Right ventricle myocardium inferior (tissue), 1 donor: ENCODE measurements at regions not wholly inside any gene's neighbourhood (a gene's known extent, or its start where the extent isn't known, plus 50 kb on each side); places are given as distances from the start of the nearest gene placed in this dataset.

Experiments
- ATAC-seq: fragments of 200-7000 bp; cut with Tn5 transposase; one replicate; pipeline ENCODE4 v1.9.1; 2020; ENCODE audit warnings: mild to moderate bottlenecking, moderate library complexity
- DNase-seq: peaks from one replicate; pipeline ENCODE4 v3.0.0; 2021; ENCODE audit errors: missing footprints
- intact Hi-C: fragments of 100-400 bp; cut with DNase I; formaldehyde crosslinking; loops from one replicate; pipeline ENCODE4 v1.11.0; 2022
- donor health status: DM: no; HTN: yes; CAD: no; lungs with severe emphysema.

DNA sequence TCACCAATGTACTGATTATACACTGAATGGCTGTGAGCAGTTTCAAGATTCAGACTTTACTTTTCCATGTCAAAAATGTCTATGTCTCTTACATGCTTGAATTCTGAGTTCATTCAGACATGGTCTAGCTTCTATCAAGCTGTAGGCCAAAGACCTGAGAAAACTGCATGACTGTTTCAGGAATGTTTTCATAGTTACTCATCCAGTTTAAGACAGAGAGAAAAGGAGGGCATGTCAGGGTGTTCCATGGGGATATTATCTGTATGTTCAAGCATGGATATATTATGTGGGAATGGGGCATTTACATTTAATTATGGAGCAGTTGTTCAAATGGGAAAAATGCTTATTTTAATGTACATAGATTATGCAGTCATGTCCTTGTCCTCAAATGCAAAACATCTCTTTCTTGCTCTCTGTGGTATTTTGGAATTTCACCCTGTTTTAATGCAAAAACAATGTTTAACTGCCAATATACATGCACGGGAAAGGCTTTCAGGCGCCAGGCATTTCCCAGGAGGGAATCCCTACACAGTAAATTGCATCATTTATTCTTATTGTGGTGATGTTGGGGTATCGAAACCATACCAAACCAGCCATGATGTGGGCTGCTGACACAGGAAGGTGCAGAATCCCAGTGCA lies 429.1 kb upstream of the INTU start:
- ATAC-seq, result no peak
- DNase-seq, result no peak
- intact Hi-C loops, result no loop called here

DNA sequence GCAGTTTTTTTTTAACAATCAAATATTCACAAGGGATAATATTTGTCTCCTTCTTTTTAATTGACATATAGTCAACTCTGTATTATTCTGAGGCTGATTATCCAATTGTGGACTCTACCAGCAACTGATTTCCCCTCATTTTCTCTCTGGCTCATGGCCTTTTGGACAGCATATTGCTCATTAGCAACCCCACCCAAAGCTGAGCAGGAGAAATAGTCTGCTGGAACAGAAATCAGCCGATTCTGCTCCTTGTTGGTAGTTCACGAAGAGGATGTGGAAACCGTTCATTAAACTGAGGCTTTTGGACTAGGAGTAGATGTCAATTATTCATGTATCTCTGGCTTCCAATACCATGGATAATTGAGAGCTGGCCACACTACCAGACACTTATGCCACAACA lies 428.4 kb upstream of the INTU start:
- no peak for ATAC-seq
- DNase-seq, result no peak
- intact Hi-C loops, result no loop called here

DNA sequence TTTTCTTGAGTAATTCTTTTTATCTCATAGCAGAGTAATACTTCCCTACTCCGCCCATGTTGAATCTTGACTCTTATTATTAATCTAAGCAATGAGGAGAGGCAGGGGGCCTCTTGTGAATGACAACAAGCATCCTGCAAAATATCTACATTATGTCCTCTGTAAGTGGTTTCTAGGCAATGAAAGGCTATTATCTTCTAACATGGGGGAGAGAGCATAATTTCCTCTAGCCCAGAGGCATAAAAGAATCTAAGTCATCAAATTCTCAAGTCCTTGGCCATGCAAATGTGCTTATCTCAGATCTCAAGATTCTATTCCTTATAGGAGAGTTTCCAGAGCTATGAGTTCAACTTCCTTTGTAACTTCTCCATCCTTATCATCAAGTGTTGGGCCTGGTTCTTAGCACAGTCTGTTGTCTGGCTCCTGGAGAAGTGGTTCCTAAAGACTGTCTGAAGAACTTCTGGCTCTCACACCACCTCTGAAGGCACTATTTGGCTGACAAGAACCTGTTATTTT lies 423.1 kb upstream of the INTU start:
- no peak for ATAC-seq
- no peak for DNase-seq
- intact Hi-C loops, result no loop called here

DNA sequence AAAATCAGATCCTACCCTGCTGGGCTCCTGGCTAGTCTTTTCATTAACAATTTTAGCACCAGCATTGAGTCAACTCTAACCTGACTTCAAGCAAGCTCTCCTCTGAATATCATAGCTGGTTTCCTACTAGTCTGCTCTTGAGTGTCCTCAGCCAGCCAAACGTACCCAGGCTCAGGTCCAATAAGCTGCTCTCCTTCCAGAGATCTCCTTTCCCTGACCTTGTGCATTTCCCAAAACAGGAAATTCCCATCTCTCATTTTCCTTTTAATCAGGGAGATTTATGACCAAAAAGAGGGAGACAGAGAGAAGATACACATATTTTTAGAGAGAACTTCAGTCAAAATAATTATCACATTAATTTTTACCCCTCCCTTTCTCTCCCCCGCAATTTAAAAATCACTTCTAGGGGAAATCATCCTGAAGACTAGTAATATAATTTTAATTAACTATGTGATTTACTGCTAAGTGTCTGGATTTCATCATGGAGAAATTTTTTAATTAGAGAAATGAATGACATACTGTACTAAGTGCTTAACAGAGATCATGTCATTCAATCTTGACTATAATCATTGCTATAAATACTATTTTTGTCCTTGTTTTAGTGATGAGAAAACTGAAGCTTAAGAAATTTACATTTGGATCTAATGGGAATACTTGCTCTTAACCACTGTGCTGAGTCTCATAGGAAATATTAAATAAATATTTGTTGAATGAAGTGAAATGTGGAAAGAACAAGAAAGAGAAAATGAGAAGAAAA lies 421.7 kb upstream of the INTU start:
- intact Hi-C loops, result no loop called here
- DNase-seq (no peak), ATAC-seq (peak; percentile 78)

DNA sequence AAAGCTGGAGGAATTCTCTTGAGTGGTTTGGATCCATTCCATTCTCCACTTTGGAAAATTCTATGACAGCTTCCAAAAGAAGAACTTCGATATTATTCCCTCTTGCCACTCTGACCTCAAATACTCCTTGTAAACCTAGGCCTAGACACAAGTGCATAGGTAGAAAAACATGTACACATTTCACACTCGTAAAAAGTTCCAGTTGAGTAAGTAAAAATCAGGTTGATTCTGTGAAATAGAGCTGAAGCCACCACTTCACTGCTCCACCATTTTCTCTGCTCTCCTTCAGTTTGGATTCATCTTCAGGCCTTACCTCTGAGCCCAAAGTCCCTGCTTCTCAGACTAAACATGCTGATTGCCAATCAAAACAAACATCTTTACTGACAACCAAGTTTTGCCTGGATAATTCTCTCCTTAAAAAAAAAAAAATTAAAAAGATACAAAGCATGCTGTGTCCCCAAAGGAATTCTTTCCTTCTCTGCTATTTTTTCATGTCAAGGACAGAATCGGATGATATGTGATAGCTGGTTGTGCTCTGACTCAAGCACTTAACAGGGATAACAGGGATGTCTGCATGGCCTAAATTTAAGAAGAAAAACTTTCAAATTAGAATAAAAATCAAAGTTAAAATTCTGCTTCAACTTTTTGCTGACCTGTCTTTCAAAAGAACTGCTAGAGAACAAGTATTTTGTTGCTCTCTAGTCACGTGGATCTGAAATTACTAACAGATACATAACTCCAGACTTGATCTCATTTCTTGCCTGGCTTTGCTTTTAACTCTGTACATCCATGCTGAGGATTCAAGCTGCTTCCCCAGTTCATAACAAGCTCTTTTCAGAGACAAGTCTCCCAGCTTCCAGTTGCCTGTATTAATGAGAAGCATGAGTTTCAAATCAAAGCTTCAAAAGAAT lies 420.9 kb upstream of the INTU start:
- no peak for ATAC-seq
- intact Hi-C loops, result no loop called here
- DNase-seq, result no peak

DNA sequence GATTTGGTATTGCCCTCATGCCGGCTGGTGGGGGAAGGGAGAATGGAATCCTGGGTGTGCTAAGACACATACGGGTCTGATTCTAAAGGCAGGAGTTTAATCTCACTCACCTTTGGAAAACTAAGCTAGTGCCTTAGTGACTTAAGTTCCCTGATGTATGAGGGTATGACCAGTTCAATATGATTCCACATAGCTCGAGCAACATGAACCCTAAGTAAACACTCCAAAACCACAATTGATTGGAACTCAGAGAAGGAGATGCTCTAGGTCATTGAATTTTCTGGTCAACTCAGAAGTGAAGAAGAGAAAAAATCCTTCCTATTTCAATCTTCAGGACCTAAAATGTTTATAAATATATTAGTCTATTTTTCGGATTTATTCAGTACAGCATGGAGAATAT lies 420.1 kb upstream of the INTU start:
- intact Hi-C loops, result no loop called here
- DNase-seq (no peak), ATAC-seq (no peak)

DNA sequence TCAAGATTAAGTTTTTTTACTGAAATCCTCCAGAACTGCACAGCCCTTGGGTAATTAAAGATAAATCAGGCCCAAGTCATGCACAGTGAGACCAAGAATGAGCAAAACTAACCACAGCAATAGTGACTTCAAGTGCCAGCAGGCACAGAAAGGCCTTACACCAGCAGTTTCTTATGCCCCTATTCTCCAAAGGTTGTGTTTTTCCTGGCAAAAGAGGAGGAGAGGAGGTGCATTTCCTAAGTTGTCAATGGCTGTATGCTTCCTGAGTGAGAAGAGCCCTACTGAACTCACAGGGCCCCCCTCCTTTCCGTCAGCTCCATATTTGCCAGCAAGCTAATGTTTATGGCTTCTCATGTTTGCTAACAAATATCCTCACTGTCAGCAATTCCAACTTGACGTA lies 418.7 kb upstream of the INTU start:
- DNase-seq, result no peak

DNA sequence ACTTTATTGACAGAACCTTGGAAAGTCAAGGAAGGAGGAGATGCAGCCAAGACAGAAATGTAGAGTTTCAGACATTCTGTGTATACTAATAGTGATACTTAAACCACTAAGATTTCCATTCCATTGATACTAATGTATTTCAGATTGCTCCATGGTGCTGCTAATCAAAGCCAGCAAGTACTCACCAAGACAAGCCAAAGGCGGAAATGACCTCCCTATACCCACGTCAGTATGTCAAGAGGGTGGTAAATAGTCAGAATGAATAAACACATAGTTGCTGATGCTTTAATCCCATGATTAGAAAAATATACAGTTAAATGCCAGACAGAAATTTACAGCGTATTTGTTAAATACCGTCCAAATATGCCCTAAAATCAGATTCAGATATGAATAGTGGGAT lies 417.8 kb upstream of the INTU start:
- intact Hi-C loops, result no loop called here
- no peak for ATAC-seq
- DNase-seq, result no peak

More for the DNA sequence above, 418.7 kb upstream of the INTU start:
- intact Hi-C loops, result no loop called here
- peak; percentile 90 for ATAC-seq

DNA sequence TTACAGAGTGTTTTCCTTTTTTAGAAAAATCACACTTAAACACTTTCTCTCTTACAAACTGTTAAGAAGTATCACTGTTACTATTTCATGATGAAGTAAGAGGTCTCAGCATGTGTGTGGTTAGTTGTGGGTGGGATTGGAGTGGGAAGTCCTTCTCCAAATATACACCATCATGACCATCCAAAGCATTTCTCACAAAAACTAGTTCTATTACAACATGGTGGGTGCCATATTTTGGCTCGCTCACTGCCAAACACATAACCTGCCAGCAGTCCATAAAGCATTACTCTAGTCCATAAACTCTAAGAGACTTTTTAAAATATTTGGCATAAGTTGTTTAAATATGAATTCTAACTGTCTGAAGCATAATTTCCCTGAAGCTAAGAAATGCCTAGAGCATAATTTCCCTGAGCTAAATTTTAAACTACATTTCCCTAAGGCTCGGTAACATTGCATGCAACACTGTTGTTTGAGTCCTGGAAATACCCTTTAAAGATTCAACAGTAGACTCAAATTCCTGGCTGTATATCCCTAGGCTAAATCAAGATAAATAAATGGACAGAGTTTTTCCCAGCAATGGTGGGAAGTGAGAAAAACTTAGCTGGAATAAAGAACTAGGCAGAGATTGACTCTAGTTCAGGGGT lies 415.0 kb upstream of the INTU start:
- intact Hi-C loops, result no loop called here
- DNase-seq (no peak), ATAC-seq (no peak)

DNA sequence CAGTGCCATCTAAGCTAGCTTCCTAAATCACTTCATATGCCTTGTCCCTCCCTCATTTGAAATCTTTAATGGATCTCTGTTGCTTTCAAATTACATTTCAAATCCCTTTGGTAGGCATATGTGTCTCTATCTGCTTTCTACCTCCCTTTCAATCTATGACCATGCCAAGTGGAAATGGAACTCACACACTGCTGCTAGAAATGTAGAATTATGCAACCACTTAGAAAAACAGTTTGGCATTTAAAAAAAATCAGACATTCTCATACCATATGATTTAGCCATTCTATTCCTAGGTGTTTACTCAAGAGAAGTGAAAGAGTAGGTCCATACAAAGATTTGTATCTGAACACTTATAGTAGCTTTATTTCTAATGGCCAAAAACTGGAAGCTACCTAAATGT lies 413.5 kb upstream of the INTU start:
- DNase-seq (no peak), ATAC-seq (no peak)
- intact Hi-C loops, result no loop called here

DNA sequence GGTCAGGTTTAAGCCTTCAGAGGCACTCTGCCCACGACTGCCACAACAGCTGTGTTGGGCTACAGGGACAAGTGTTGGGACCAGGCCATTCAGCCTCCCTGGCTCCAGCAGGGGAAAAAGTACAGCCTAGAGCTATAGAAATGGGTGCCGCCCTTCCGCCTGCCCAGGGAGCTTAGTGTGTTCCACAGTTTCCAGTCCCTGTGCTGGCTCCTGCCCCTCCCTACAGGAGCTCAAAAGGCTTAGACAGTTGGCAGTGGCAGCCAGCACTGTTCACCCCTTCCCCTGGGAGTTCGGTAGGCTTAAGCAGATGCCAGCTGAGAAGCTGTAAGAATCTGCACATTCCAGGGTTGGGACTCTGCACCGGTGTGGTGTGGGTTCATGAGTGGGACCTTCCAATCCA lies 408.2 kb upstream of the INTU start:
- intact Hi-C loops, result no loop called here
- no peak for DNase-seq
- no peak for ATAC-seq

DNA sequence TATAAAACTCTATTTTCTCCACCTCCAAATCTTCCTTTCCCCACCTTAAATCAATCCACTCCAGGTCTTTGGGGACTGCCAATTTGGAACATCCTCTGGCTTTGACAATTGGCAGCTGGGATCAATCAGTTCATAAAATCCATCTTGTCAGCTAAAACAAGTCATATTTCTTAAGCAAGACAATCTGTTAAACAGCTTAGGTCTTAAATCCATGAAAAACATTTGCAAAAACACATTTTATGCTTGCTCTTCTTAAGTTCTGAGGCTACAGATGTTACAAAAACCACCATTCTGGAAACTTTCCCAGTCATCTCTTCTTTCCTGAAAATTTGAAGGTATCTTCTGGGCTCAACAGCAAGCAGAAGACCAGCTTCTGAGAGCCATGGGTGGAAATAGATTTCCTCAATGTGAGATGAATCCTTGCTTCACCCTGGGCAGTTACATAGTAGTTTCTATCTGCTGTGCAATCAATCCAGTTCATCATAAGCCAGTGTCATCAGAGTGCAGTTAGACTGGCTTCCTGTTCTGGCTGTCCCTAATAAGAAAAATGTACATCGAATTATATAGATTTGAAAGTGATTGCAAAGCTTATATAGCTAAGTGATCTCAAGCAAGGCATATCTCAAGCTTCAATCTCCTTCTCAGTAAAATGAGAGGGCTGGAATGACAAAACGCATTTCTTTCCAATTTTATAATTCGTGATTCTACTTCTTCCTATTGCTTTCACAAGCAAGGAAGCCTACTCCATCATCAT lies 402.7 kb upstream of the INTU start:
- intact Hi-C loops, result no loop called here
- ATAC-seq, result no peak
- no peak for DNase-seq

DNA sequence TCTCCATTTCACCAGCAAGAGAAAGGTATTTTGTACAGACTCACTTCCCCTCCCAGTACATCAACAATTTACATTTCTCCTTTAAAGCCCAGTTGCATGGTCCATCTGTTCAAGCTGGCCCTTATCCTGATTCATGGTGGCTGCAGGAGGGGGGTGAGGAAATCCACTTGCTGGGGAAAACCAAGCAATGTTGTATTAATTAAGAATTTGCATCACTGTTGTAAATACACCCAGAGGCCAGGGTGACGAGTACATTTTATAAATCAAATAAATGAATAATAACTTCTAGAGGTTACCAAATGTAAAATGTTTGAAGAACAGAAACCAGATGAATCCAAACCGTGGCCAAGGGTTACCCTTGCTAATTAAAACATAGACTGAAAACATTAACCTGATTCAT lies 395.9 kb upstream of the INTU start:
- ATAC-seq (no peak), DNase-seq (no peak)
- intact Hi-C loops, result no loop called here

DNA sequence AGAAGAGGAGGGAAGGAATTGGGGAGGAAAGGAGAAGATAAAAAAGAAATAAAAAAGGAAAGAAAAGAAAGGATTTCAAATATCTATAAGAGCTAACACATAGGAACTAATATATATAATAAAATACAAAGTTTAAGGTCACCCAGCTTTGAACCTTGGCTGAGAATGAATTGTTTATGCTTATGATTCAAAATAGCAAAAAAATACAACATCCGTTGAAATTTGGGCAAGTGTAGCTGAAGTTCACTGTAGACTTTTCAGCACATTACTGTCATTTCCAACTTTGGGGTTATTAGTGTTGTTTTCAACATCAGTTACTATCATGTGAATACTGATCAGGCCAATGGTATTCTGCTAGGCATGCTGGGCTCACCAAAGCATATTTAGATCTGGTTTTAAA lies 395.2 kb upstream of the INTU start:
- ATAC-seq, result no peak
- DNase-seq, result no peak
- intact Hi-C loops, result no loop called here

DNA sequence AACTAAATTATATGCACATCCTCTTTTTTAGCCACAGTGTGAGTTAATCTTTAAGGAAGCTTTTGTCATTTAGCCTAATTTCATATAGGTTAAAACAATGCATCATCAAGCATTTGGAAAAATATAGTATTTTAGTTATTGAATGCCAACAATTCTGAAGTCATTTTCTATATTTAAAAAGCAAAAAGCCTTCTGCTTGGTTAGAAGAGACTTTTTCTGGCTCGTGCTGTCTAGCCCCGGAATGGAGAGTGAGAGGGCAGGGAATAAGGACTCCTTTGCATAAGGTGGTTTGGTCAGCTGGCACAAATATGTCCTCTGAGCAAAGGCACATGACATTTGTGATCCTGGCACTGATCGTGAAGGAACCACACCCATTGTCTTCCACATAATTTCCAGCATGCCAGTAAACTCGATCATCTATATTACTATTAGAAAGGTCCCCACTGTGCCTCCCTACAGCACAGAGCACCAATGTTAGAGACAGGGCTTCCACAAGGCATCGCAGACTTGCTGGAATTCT lies 393.7 kb upstream of the INTU start:
- ATAC-seq (no peak), DNase-seq (no peak)
- intact Hi-C loops, result no loop called here

DNA sequence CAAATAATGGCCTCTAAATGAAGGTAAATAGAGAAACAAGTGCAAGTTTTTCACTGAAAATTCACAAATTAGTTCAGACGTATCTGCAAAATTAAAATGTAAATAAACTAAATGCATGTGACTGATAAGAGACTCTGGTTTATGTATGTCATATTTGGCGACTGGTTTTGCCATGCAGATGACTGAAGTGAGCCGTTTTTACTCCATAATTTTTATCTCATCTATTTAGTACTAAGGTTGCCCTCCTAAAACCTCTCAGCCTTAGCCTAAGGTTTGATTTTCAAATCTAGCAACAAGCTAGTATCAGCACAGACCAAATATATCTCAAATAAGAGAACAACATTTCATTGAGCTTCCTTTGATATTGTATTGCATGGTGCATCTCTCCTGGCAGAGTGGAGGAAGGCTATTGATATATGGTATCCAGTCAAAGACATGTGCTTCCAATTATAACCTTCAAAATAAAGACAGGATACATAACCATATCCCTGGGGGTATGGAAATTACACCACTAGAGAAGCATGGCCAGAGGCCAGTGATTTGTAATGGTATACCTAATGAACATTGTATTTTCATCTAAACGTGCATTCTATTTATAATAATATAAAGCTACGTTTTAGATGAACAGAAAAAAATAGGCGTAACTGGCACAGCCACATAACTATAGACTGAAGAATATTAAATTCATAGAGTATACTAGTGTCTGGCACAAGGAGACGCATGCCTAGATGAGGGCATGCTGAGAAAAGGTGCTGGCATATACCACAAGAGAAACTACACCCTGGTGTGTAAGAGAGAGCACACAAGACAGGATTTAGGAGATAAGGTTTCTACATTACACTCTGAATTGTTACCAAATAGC lies 392.6 kb upstream of the INTU start:
- intact Hi-C loops, result no loop called here
- ATAC-seq (no peak), DNase-seq (no peak)

DNA sequence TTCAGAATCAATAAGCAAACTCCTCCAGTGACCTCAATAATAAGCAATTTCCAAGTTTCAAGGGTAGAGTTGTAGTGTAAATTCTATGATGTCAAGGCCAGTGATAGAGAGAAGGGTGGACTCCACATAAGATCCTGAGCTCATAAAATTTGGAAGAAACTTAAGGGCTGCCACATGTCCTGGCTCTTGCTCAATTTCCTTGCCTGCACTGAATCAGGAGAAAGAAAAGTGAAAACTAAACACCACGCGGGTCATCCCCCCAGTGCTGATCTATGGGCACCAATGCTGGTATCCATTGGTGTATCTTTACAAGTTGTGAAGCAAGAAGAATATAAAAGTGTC lies 392.0 kb upstream of the INTU start:
- intact Hi-C loops, result no loop called here
- DNase-seq, result no peak
- ATAC-seq, result peak; percentile 52

DNA sequence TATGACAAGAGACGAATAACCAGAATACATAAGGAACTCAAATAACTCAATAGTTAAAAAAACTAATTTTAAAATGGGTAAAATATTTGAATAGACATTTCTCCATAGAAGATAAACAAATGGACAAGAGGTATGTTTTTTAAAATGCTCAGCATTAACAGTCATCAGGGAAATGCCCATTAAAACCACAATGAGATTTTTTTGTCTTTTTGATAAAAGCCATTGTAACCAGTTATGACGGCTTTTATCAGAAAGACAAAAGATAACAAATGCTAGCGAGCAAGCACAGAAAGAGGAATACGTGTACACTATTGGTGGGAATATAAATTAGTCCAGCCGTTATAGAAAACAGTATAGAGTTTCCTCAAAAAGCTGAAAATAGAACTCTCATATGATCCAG lies 388.2 kb upstream of the INTU start:
- ATAC-seq (no peak), DNase-seq (no peak)
- intact Hi-C loops, result no loop called here
